Gastroesophageal sphincter (tissue), 4 donors: ENCODE measurements at regions not wholly inside any gene's neighbourhood (a gene's known extent, or its start where the extent isn't known, plus 50 kb on each side); places are given as distances from the start of the nearest gene placed in this dataset.

ENCODE experiments used
- ATAC-seq: fragments of 150-250 bp; one replicate; pipeline ENCODE4 v1.9.1; 2016; ENCODE audit warnings: mild to moderate bottlenecking, moderate library complexity
- H3K27ac ChIP-seq, 4 donors: fragments of 200-600 bp; sonication (generic) in 3 of 4; 1 replicate in 3 of 4; 2 replicates in 1 of 4; pipeline ENCODE4 v1.5.1; 2016 to 2019
- H3K27me3 ChIP-seq: fragments of 200-600 bp; sonication (generic); one replicate; pipeline ENCODE4 v1.5.1; 2019
- H3K36me3 ChIP-seq, 2 donors: fragments of 200-600 bp; sonication (generic); one replicate each; pipeline ENCODE4 v1.5.1; 2019; ENCODE audit warnings: control low read depth in 1 of 2
- H3K4me1 ChIP-seq, 3 donors: fragments of 200-600 bp; sonication (generic); 1 replicate in 2 of 3; 2 replicates in 1 of 3; pipeline ENCODE4 v1.5.1; 2016 to 2019; ENCODE audit warnings: control low read depth in 2 of 3
- H3K4me3 ChIP-seq, 2 donors: fragments of 200-600 bp; sonication (generic); one replicate each; pipeline ENCODE4 v1.5.1; 2019; ENCODE audit warnings: mild to moderate bottlenecking in 1 of 2, moderate library complexity in 1 of 2
- H3K9me3 ChIP-seq, 3 donors: fragments of 200-600 bp; sonication (generic); one replicate each; pipeline ENCODE4 v1.5.1; 2017 to 2019; ENCODE audit warnings: control low read depth in 2 of 3
- EP300 ChIP-seq: sonication (generic); formaldehyde crosslinking; IDR thresholded peaks from one replicate; pipeline ENCODE4 v1.6.1; 2017; ENCODE audit warnings: antibody characterized with exemption, mild to moderate bottlenecking
- POLR2A ChIP-seq, 2 donors: fragments of 450-650 bp; IDR thresholded peaks; one replicate each; pipeline ENCODE4 v1.6.1; 2017; ENCODE audit warnings: antibody characterized with exemption in 2 of 2, mild to moderate bottlenecking in 2 of 2, moderate library complexity in 1 of 2
- POLR2AphosphoS5 ChIP-seq: sonication (generic); formaldehyde crosslinking; IDR thresholded peaks from one replicate; pipeline ENCODE4 v1.6.1; 2017; ENCODE audit warnings: antibody characterized with exemption
- WGBS, 2 donors: methylation state at CpG; one replicate each; pipeline ENCODE4 v1.1.5; 2018; ENCODE audit warnings: low coverage in 1 of 2; 5-methylcytosine and 5-hydroxymethylcytosine counted together
- TF ChIP-seq, protein P1 (sequence below), 4 experiments: fragments of 200-600 bp in 2 of 4; fragments of 450-650 bp in 2 of 4; sonication (generic) in 1 of 4; IDR thresholded peaks; one replicate each; pipeline ENCODE4 v1.5.1; 2017 to 2019; ENCODE audit warnings: antibody characterized with exemption in 4 of 4, mild to moderate bottlenecking in 2 of 4, moderate library complexity in 2 of 4

- WGBS, 2 donors, result 67 to 86% methylated on average over 1 of the region's 1 CpG
- no peaks in the 10 kb centered on the region for H3K27me3 ChIP-seq
- ATAC-seq, result no peak
- no peak overlapping the region for H3K27ac ChIP-seq
- no peaks in the 10 kb centered on the region for H3K36me3 ChIP-seq
- TF ChIP-seq, protein P1, sequence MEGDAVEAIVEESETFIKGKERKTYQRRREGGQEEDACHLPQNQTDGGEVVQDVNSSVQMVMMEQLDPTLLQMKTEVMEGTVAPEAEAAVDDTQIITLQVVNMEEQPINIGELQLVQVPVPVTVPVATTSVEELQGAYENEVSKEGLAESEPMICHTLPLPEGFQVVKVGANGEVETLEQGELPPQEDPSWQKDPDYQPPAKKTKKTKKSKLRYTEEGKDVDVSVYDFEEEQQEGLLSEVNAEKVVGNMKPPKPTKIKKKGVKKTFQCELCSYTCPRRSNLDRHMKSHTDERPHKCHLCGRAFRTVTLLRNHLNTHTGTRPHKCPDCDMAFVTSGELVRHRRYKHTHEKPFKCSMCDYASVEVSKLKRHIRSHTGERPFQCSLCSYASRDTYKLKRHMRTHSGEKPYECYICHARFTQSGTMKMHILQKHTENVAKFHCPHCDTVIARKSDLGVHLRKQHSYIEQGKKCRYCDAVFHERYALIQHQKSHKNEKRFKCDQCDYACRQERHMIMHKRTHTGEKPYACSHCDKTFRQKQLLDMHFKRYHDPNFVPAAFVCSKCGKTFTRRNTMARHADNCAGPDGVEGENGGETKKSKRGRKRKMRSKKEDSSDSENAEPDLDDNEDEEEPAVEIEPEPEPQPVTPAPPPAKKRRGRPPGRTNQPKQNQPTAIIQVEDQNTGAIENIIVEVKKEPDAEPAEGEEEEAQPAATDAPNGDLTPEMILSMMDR (IDR thresholded peaks at IDR 0.05), result no peak
- TF ChIP-seq POLR2AphosphoS5 (no peak), POLR2A (IDR thresholded peaks at IDR 0.05) (no peak), EP300 (no peak)
- H3K4me1 ChIP-seq, result peaks cover 0 to 5% (median 0%) of the 10 kb centered on the region in 3 donors
- H3K9me3 ChIP-seq, result no peaks in the 10 kb centered on the region
- H3K4me3 ChIP-seq, result no peak overlapping the region
Observed at GRCh38 chr6:131363947-131364834, 208.8 kb upstream of the ARG1 start.

- Histone ChIP-seq H3K4me1 (peaks cover 0 to 5% (median 0%) of the 10 kb centered on the region in 3 donors), H3K27ac (no peak overlapping the region), H3K4me3 (no peak overlapping the region), H3K36me3 (no peaks in the 10 kb centered on the region), H3K9me3 (no peaks in the 10 kb centered on the region), H3K27me3 (no peaks in the 10 kb centered on the region)
- TF ChIP-seq, protein P1 (IDR thresholded peaks at IDR 0.05), result no peak
- TF ChIP-seq POLR2A (IDR thresholded peaks at IDR 0.05), result no peak
- no peak for TF ChIP-seq POLR2AphosphoS5
- no peak for TF ChIP-seq EP300
- ATAC-seq, result no peak
- 80 to 90% methylated on average over 1 to 2 of the region's 2 CpGs for WGBS, 2 donors
Observed at GRCh38 chr6:131366223-131366622, 206.8 kb upstream of the ARG1 start.

DNA sequence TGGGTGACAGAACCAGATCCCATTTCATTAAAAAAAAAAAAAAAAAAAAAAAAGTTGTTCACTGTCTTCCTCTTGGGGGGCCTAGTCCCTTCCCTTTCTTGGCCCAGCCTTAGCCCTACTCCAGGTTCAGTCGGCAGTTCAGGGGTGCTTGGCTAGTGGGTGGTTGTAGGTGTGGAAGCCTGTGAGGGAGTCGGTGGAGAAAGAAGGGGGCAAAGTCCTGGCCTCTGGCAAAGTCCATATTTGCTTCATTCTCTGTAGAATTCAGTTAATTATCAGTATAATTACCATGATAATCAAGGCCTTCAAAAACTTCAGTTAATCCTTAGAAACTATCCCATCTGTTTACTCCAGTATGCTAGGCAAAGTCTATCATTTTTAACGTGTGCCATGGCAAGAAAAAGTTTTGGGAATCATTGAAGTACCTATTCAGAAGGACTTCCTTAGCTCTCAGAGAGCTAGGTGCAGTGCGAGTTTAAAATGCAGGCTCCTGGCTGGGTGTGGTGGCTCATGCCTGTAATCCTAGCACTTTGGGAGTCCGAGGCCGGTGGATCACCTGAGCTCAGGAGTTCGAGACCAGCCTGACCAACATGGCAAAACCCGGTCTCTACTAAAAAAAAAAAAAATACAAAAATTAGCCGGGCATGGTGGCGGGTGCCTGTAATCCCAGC is 205.7 kb upstream of the ARG1 start:
- H3K4me3 ChIP-seq, result no peak overlapping the region
- no peak overlapping the region for H3K27ac ChIP-seq
- no peaks in the 10 kb centered on the region for H3K36me3 ChIP-seq
- no peak for ATAC-seq
- TF ChIP-seq POLR2AphosphoS5 (no peak), EP300 (no peak), POLR2A (IDR thresholded peaks at IDR 0.05) (no peak)
- TF ChIP-seq, protein P1 (IDR thresholded peaks at IDR 0.05), result no peak
- H3K4me1 ChIP-seq, result peaks cover 0 to 5% (median 0%) of the 10 kb centered on the region in 3 donors
- H3K9me3 ChIP-seq, result no peaks in the 10 kb centered on the region
- WGBS, 2 donors, result 82 to 96% methylated on average over 2 to 10 of the region's 10 CpGs
- H3K27me3 ChIP-seq, result no peaks in the 10 kb centered on the region

DNA sequence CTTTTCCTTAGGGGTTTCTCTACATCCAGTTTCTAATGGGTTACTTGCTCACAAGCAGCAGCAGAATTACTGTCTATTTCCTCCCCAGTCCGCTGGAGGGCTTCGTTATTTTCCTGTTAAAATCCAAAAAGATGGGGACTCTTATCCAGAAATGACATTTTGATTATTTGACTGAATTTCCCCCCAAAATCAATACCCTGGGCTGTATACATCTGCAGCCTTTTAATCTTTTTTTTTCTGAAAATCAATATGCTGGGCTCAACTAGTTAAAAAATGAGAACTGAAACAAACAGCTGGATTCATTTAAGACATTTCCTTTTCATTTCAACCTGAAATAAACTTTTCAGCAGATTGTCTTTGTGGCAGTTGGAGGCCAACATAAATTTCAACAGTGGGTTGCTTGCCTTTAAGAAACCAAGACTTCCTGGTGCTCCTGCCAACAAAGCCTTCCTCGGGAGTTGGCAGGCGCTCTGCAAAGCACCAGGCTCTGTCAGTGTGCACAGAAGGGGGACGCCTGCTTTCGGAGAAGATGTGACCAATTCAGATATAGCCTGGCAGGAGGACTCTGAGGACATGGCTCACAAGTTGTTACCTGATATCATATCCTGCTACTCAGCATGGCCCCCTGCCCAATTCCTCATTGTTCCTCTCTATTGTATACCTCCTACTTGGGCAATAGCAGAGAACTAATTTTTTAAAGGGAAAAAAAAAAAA is 204.7 kb upstream of the ARG1 start:
- Histone ChIP-seq H3K27ac (no peak overlapping the region), H3K27me3 (no peaks in the 10 kb centered on the region), H3K4me1 (peaks cover 0 to 5% (median 0%) of the 10 kb centered on the region in 3 donors), H3K4me3 (no peak overlapping the region), H3K9me3 (no peaks in the 10 kb centered on the region), H3K36me3 (no peaks in the 10 kb centered on the region)
- ATAC-seq, result peak; percentile 46
- WGBS, 2 donors, result 5 to 13% methylated on average over 6 of the region's 6 CpGs
- no peak for TF ChIP-seq EP300
- no peak for TF ChIP-seq POLR2AphosphoS5
- TF ChIP-seq POLR2A (IDR thresholded peaks at IDR 0.05), result no peak
- TF ChIP-seq, protein P1 (IDR thresholded peaks at IDR 0.05), result no peak
